ENCODE measurements at regions not wholly inside any gene's neighbourhood (a gene's known extent, or its start where the extent isn't known, plus 50 kb on each side); places are given as distances from the start of the nearest gene placed in this dataset.
"Not testable (repeated sequence)": the region's sequence is repeated elsewhere in the genome, so short reads cannot be mapped to it uniquely, and the experiment has no call there.

DNA sequence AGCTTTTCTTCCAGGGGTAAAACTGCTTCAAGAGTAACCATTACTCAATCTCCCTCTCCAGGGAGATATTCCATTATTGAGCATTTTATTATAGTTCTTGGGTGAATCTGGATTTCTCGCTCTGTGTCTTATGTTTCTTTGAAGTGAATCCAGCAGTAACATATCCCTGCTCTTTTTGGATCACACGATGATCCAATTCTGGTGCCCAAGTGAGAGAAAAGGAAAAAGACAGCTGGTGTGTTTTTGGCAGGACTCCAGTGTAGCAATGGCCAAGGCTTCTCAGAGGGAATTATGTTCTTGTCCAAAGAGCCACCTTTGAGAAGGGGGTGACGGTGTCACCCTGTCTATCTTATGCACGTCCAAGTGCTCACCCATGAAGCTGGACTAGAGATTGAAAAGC lies 140.3 kb upstream of the ERRFI1 start:
- DNase-seq, result no peak

DNA sequence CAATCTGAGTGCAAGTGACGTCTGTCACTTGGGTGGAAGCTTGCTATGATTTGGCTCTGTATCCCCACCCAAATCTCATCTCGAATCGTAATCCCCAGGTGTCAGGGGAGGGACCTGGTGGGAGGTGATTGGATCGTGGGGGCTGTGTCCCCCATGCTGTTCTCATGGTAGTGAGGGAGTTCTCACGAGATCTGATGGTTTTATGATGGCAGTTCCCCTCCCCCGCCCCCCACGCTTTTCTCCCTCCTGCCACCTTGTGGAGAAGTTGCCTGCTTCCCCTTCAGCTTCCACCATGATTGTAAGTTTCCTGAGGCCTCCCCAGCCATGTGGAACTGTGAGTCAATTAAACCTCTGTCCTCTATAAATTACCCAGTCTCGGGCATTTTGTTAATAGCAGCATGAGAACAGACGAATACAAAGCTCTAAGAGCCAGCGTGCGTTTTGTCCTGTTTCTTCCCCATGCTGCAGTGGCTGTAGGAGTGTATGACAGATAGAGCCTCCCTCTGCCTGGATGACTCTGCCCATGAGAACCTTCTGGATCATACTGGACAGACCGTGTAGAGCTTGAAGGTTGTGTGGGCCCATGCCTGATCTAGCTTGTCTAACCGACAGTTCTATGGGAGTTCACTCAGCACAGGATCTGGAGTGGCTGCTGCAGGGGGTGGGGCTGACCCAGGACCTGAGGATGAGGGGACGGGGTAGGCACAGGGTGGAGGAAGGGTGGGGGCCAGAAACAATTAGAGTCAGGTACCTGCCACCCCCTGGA lies 139.7 kb upstream of the ERRFI1 start:
- no peak for DNase-seq

DNA sequence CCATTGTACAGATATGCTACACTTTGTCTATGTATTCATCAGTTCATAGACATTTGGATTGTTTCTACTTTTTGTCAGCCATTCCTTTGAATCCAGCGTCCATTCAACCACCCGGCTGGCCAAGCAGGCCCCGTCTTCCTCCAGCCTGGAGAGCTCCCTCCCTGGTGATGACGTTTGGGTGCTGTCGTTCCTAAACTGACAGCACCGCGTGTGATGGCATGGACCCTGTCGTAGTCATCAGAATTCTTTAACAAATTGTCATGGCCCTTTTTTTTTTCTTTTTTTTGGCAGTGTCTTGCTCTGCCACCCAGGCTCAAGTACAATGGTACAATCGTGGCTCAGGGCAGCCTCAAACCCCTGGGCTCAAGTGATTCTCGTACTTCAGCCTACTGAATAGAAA lies 138.6 kb upstream of the ERRFI1 start:
- DNase-seq, result no peak

DNA sequence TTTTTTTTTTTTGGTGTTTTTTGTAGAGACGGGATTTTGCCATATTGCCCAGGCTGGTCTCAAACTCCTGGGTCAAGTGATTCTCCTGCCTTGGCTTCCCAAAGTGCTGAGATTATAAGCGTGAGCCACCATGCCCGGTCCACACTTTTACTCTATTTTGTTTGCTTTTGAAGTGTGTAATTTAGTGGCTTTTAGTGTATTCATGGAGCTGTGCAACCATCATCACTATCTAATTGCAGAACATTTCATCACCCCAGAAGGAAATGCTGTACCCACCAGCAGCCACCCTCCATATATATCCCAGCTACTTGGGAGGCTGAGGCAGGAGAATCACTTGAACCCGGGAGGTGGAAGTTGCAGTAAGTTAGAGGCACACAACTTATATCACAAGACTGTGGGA lies 136.9 kb upstream of the ERRFI1 start:
- no peak for DNase-seq

DNA sequence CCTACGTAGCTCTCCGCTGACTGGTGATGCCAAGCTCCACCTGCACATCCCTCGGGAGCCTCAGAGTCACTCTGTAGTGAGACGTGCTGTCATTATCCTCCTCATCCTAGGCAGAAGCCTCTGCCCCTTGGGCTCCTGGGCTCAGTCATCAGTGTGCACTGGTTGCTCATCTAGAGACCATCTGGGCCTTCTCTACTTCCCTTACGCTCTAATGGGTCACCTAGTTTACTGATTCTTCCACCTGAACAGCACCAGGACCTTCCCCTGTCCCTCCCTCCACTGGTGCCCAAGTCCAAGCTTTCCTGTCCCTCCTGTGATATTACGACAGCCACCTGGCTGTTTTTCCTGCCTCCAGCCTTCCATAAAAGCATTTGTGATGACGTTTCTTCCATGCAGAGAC lies 136.1 kb upstream of the ERRFI1 start:
- DNase-seq, result no peak

DNA sequence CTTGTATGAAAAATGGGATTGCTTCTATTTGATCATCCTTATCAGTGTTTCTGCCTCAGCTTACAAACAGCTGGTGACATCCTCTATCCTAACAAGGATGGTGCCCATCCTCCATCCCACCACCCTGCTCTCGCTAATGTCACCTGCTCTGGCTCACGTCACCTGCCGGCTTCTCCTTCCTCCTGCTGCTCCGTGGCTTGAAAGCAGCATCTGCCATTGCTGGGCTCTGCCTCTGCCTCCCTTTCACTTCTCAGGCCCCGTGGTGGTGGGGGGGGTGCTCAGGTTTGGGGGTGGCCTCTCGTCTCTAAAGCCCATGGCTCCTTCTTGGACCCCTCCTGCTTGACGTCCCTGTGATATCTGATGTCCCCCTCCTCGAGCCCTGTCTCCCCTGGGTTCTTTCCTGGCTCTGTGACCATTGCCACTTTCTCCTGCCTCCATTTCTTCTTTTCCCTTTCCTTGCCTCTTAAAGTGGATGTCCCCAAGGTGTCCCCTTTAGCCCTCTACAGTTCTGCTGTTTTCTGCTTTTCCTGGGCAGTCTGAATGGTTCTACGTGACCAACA lies 135.5 kb upstream of the ERRFI1 start:
- no peak for DNase-seq

GRCh38 chr1:8159470-8160024 lies 133.4 kb upstream of the ERRFI1 start:
- no peak for DNase-seq

- DNase-seq, result no peak
Measured at GRCh38 chr1:8158995-8159394, 132.9 kb upstream of the ERRFI1 start.

DNA sequence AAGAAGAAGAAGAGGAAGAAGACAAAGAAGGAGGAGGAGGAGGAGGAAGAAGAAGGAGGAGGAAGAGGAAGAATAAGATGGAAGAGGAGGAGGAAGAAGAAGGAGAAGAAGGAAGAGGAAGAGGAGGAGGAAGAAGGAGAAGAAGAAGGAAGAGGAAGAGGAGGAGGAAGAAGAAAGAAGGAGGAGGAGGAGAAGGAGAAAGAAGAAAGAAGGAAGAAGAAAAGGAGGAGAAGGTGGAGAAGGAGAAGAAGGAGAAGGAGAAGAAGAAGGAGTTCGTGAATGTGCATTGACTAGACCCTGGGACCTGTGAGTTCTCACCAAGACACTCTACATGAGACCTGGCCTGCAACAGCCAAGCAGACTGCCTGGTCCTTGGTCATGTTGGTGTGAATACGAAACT lies 131.7 kb upstream of the ERRFI1 start:
- no peak for DNase-seq

GRCh38 chr1:8155528-8156186 lies 129.5 kb upstream of the ERRFI1 start:
- no peak for DNase-seq

DNA sequence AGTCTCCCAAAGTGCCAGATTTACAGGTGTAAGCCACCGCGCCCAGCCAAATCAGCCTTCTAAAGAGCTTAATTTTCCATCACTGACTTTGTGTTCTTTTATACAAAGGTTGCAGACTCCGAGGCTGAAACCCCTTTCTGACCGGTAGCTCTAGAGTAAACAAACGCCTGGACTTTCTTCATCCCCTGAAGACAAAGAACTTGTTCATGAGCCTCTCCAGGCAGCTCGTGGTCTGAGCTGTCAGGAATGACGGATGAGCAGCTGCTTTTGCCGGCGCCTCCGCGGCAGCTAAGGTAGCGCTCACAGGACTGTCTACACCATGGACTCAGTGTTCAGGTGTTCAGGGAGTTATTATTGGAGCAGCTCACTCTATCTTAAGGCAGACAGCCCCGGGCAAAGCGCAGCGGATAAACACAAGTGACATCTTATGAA lies 128.5 kb upstream of the ERRFI1 start:
- no peak for DNase-seq

DNA sequence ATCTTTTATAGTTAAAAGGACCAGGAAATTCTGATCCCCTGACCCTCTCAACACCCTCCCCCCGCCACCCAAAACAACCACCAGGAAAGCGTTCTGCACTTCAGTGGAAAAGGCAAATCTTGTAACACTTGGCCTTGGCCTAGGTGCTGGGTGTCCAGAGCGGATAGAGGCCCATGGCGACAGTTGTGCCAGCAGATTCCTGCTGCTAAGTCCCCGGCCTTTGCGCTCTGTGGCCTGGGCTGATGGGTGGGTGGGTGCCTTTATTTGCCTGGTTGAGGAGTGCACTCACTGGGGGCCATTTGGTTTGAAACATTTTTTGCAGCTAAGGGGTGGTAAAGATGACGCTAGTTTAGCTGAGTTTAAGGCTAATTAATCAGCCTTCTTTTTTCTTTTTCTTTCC lies 127.9 kb upstream of the ERRFI1 start:
- DNase-seq, result no peak

GRCh38 chr1:8152731-8153702 lies 126.9 kb upstream of the ERRFI1 start:
- DNase-seq, result peak; percentile 73

DNA sequence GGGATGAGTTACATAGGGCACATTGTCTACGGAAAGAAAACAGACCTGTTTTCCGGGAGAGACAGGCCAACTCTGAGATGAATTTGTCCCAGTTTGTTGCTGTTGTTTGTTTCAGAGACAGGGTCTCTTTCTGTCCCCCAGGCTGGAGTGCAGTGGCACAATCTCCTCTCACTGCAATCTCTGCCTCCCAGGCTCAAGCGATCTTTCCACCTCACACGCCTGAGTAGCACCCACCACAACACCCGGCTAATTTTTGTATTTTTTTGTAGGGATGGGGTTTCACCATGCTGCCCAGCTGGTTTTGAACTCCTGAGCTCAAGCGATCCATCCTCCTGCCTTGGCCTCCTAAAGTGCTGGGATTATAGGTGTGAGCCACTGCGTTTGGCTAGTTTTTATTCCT lies 125.5 kb upstream of the ERRFI1 start:
- DNase-seq, result no peak

DNA sequence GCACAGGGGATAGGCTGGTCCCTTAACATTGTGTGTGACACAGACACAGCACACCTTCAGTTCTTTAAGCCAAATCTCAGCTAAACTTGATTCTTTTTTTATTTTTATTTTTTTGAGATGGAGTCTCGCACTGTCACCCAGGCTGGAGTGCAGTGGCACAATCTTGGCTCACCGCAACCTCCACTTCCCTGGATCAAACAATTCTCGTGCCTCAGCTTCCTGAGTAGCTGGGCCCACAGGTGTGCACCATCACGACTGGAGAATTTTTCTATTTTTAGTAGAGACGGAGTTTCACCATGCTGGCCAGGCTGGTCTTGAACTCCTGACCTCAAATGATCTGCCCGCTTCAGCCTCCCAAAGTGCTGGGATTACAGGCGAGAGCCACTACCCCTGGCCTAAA lies 123.6 kb upstream of the ERRFI1 start:
- DNase-seq, result not testable (repeated sequence)

- no peak for DNase-seq
Measured at GRCh38 chr1:8147956-8148355, 121.8 kb upstream of the ERRFI1 start.

GRCh38 chr1:8146257-8146855 lies 120.2 kb upstream of the ERRFI1 start:
- no peak for DNase-seq

DNA sequence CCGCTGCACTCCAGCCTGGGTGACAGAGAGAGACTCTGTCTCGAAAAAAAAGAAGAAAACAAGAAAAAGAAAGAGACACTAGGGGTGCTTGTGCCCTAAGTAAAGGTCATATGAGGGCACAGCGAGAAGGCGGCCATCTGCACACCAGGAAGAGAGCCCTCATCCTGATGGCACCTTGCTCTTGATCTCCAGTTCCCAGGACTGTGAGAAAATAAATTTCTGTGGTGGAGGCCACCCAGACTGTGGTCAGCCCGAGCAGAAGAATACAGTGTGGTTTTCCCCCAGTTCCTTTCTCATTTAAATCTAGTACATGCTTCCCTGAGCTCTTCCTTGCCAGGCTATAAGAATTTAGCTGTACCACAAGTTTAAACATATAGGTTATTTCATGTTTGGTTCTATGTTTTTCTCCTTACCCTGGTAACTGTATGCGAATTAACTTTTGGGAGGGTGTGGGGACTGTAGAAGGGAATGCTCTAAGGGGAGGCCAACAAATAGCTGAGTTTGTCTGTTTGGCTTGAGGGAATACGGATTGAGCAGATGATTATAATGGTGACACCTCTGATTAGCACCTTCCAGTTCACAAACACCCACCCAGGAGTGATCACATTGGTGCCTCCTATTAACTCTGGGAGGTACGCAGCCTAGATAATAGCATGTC lies 119.6 kb upstream of the ERRFI1 start:
- DNase-seq, result no peak

DNA sequence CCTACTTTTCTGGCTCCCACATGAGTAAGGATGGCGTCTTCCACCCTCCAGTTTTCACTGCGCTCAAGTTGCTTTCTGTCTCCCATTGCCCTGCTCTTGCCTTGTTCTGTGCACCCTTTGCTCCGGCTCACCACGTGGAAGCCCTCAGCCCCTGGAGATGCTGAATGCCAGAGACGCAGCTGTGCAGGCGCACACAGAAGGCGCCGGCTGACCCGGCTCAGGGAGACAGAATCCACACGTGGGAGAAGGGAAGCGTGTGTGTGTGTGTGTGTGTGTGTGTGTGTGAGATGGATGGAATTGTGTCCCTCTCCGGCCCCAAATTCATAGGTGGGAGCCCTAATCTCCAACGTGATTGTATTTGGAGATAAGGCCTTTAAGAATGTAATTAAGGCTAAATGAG lies 118.2 kb upstream of the ERRFI1 start:
- no peak for DNase-seq

DNA sequence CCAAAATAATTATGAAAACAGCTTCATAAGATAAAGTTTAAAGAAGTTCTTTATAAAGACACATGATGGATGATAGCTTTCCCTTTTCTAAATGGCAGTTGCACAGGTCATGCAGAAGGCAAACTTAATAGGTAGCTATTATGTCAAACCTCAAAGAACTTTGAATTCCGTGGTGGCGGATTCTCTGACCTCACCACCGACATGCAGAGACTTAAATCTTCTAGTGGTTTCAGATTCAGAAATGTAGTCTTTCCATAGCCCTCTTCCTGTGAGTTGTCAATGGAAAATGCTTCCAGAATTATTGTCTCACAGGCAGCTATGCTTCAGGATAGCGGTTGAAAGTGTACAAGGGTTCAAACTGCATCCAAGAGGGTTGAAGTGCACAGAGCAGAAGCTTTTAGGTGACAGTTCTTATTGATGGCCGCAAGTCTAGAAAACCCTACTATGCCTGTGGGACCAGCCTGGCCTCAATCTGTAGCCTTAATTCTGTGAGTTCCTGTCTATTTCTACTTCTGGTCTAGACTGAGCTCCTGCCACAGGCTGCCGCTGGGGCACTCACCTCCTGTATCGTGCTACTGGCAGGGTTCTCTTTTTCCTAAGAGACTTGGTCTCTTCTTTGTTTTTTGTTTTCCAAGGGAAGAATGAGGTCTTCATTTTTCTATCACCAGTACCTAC lies 117.0 kb upstream of the ERRFI1 start:
- DNase-seq, result no peak

- no peak for DNase-seq
Measured at GRCh38 chr1:8139941-8140340, 113.8 kb upstream of the ERRFI1 start.

Measured in activated CD8-positive, alpha-beta memory T cell treated with anti-CD3 and anti-CD28 coated beads for 24 hours (primary cell).